ENCODE measurements at regions not wholly inside any gene's neighbourhood (a gene's known extent, or its start where the extent isn't known, plus 50 kb on each side); places are given as distances from the start of the nearest gene placed in this dataset.

- TF ChIP-seq, protein P1, sequence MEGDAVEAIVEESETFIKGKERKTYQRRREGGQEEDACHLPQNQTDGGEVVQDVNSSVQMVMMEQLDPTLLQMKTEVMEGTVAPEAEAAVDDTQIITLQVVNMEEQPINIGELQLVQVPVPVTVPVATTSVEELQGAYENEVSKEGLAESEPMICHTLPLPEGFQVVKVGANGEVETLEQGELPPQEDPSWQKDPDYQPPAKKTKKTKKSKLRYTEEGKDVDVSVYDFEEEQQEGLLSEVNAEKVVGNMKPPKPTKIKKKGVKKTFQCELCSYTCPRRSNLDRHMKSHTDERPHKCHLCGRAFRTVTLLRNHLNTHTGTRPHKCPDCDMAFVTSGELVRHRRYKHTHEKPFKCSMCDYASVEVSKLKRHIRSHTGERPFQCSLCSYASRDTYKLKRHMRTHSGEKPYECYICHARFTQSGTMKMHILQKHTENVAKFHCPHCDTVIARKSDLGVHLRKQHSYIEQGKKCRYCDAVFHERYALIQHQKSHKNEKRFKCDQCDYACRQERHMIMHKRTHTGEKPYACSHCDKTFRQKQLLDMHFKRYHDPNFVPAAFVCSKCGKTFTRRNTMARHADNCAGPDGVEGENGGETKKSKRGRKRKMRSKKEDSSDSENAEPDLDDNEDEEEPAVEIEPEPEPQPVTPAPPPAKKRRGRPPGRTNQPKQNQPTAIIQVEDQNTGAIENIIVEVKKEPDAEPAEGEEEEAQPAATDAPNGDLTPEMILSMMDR (IDR thresholded peaks at IDR 0.05) = no peak
- TF ChIP-seq POLR2A (IDR thresholded peaks at IDR 0.05) (no peak), POLR2AphosphoS5 (IDR thresholded peaks at IDR 0.05) (no peak), EP300 (IDR thresholded peaks at IDR 0.05) (no peak)
Observed at GRCh38 chr18:61676773-61677434, 215.9 kb downstream of the RNF152 start.
